PFSK-1 (cell line): ENCODE measurements at regions not wholly inside any gene's neighbourhood (a gene's known extent, or its start where the extent isn't known, plus 50 kb on each side); places are given as distances from the start of the nearest gene placed in this dataset.

Experiments
- POLR2AphosphoS5 ChIP-seq: IDR thresholded peaks from 2 replicates; pipeline ENCODE4 v1.6.1; 2012; ENCODE audit warnings: low read depth, mild to moderate bottlenecking, control low read depth, low read length, moderate library complexity
- TAF1 ChIP-seq: IDR thresholded peaks from 2 replicates; pipeline ENCODE4 v1.6.1; 2012; ENCODE audit warnings: low read length, control low read depth, borderline replicate concordance; ENCODE audit not compliant: insufficient read depth
- TF ChIP-seq, protein P1 (sequence below), 2 experiments: IDR thresholded peaks; 2 replicates each; pipeline versions ENCODE4 v1.6.1 to v1.8.0; 2011 to 2012; ENCODE audit warnings: low read depth in 2 of 2, low read length in 2 of 2, control low read depth in 1 of 2, inconsistent platforms in 1 of 2, mild to moderate bottlenecking in 1 of 2, moderate library complexity in 1 of 2; ENCODE audit not compliant: insufficient read depth in 1 of 2

GRCh38 chr1:112239683-112240330 lies 156.2 kb upstream of the CTTNBP2NL start:
- no peak for TF ChIP-seq TAF1
- no peak for TF ChIP-seq POLR2AphosphoS5
- TF ChIP-seq, protein P1, sequence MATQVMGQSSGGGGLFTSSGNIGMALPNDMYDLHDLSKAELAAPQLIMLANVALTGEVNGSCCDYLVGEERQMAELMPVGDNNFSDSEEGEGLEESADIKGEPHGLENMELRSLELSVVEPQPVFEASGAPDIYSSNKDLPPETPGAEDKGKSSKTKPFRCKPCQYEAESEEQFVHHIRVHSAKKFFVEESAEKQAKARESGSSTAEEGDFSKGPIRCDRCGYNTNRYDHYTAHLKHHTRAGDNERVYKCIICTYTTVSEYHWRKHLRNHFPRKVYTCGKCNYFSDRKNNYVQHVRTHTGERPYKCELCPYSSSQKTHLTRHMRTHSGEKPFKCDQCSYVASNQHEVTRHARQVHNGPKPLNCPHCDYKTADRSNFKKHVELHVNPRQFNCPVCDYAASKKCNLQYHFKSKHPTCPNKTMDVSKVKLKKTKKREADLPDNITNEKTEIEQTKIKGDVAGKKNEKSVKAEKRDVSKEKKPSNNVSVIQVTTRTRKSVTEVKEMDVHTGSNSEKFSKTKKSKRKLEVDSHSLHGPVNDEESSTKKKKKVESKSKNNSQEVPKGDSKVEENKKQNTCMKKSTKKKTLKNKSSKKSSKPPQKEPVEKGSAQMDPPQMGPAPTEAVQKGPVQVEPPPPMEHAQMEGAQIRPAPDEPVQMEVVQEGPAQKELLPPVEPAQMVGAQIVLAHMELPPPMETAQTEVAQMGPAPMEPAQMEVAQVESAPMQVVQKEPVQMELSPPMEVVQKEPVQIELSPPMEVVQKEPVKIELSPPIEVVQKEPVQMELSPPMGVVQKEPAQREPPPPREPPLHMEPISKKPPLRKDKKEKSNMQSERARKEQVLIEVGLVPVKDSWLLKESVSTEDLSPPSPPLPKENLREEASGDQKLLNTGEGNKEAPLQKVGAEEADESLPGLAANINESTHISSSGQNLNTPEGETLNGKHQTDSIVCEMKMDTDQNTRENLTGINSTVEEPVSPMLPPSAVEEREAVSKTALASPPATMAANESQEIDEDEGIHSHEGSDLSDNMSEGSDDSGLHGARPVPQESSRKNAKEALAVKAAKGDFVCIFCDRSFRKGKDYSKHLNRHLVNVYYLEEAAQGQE (IDR thresholded peaks at IDR 0.05; ENCODE audit: insufficient read depth in 1 of 2, low read depth in 2 of 2, low read length in 2 of 2), result no peak
